ENCODE measurements at regions not wholly inside any gene's neighbourhood (a gene's known extent, or its start where the extent isn't known, plus 50 kb on each side); places are given as distances from the start of the nearest gene placed in this dataset.

GRCh38 chr10:16184906-16185305 lies 251.9 kb upstream of the PTER start:
- TF ChIP-seq CTCF (IDR thresholded peaks at IDR 0.05) (no peak), SMC3 (IDR thresholded peaks at IDR 0.05) (no peak), REST (IDR thresholded peaks at IDR 0.05) (no peak), RARB (CRISPR knock-in tag; IDR thresholded peaks at IDR 0.05) (no peak), MAX (IDR thresholded peaks at IDR 0.05) (no peak), HDAC2 (IDR thresholded peaks at IDR 0.05) (no peak), EP300 (IDR thresholded peaks at IDR 0.05) (no peak), SREBF2 (IDR thresholded peaks at IDR 0.05) (no peak), PHF8 (IDR thresholded peaks at IDR 0.05; ENCODE audit: borderline replicate concordance, low read depth) (no peak), ELK1 (IDR thresholded peaks at IDR 0.05; ENCODE audit: low read depth, low read length) (no peak), RCOR1 (IDR thresholded peaks at IDR 0.05; ENCODE audit: low read depth, low read length) (no peak), ZC3H11A (IDR thresholded peaks at IDR 0.05) (no peak), ESRRA (IDR thresholded peaks at IDR 0.05; ENCODE audit: borderline replicate concordance, low read length) (no peak), RFX5 (IDR thresholded peaks at IDR 0.05) (no peak)

Data from A549 (cell line).